GM13977 (cell line): ENCODE measurements at regions not wholly inside any gene's neighbourhood (a gene's known extent, or its start where the extent isn't known, plus 50 kb on each side); places are given as distances from the start of the nearest gene placed in this dataset.

Experiments used
- DNase-seq: peaks from one replicate; pipeline ENCODE4 v3.0.0; 2012; ENCODE audit warnings: low spot score
- CTCF ChIP-seq: IDR thresholded peaks from 2 replicates; pipeline ENCODE4 v1.5.1; 2012; ENCODE audit warnings: mild to moderate bottlenecking, control low read depth; ENCODE audit not compliant: insufficient read depth; ENCODE audit errors: extremely low read depth, missing control alignments
- in situ Hi-C: fragments of 300-500 bp; cut with MboI; formaldehyde crosslinking; loops from one replicate; pipeline ENCODE4 v1.12.0; 2022; ENCODE audit warnings: low sequenced_read_pairs, low pct_unique_long_range_greater_than_20kb, mixed read lengths, inconsistent platforms; ENCODE audit not compliant: unreplicated experiment

- in situ Hi-C loops: no loop called here
- DNase-seq: no peak
- no peak for TF ChIP-seq CTCF
Measured at GRCh38 chr7:12893292-12893691, 205.9 kb downstream of the ARL4A start.

GRCh38 chr7:12895296-12895695 is 207.9 kb downstream of the ARL4A start:
- no peak for TF ChIP-seq CTCF
- in situ Hi-C loops: no loop called here
- DNase-seq: no peak

- in situ Hi-C loops: no loop called here
- TF ChIP-seq CTCF: no peak
- DNase-seq: no peak
Measured at GRCh38 chr7:12896316-12896715, 208.9 kb downstream of the ARL4A start.

GRCh38 chr7:12898004-12898403 is 210.6 kb downstream of the ARL4A start:
- in situ Hi-C loops: no loop called here
- DNase-seq: no peak
- no peak for TF ChIP-seq CTCF

- no peak for TF ChIP-seq CTCF
- in situ Hi-C loops: no loop called here
- DNase-seq: no peak
Measured at GRCh38 chr7:12898620-12899019, 211.2 kb downstream of the ARL4A start.

- DNase-seq: no peak
- no peak for TF ChIP-seq CTCF
- in situ Hi-C loops: no loop called here
Measured at GRCh38 chr7:12905671-12906070, 218.2 kb downstream of the ARL4A start.

GRCh38 chr7:12907774-12908173 is 220.3 kb downstream of the ARL4A start:
- DNase-seq: no peak
- TF ChIP-seq CTCF: no peak
- in situ Hi-C loops: no loop called here
